ENCODE measurements at regions not wholly inside any gene's neighbourhood (a gene's known extent, or its start where the extent isn't known, plus 50 kb on each side); places are given as distances from the start of the nearest gene placed in this dataset.
A peak's percentile ranks its signal among the peaks of the same experiment; 100 is the strongest.

DNA sequence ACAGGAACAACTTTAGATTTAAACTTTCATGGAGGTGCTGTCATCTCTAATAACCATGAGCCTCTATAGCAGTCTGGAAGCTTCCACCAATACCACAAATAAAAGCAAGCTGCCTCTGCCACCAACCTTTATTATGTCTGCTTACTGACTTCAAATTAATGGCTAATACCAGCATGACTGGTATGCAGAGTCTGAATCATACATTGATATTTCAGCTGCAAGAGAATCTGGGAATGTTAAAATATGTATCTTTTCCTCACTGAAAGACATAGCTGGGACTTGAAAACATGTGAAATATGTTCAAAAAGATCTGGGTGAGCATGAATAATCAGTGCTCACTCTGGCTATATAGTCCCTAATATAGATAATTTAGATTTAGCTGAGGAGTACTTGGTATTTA is 488.6 kb downstream of the CDH8 start (continued):
- TF ChIP-seq, protein P1, sequence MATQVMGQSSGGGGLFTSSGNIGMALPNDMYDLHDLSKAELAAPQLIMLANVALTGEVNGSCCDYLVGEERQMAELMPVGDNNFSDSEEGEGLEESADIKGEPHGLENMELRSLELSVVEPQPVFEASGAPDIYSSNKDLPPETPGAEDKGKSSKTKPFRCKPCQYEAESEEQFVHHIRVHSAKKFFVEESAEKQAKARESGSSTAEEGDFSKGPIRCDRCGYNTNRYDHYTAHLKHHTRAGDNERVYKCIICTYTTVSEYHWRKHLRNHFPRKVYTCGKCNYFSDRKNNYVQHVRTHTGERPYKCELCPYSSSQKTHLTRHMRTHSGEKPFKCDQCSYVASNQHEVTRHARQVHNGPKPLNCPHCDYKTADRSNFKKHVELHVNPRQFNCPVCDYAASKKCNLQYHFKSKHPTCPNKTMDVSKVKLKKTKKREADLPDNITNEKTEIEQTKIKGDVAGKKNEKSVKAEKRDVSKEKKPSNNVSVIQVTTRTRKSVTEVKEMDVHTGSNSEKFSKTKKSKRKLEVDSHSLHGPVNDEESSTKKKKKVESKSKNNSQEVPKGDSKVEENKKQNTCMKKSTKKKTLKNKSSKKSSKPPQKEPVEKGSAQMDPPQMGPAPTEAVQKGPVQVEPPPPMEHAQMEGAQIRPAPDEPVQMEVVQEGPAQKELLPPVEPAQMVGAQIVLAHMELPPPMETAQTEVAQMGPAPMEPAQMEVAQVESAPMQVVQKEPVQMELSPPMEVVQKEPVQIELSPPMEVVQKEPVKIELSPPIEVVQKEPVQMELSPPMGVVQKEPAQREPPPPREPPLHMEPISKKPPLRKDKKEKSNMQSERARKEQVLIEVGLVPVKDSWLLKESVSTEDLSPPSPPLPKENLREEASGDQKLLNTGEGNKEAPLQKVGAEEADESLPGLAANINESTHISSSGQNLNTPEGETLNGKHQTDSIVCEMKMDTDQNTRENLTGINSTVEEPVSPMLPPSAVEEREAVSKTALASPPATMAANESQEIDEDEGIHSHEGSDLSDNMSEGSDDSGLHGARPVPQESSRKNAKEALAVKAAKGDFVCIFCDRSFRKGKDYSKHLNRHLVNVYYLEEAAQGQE (IDR thresholded peaks at IDR 0.05) = no peak
- TF ChIP-seq JUN (IDR thresholded peaks at IDR 0.05) = no peak

DNA sequence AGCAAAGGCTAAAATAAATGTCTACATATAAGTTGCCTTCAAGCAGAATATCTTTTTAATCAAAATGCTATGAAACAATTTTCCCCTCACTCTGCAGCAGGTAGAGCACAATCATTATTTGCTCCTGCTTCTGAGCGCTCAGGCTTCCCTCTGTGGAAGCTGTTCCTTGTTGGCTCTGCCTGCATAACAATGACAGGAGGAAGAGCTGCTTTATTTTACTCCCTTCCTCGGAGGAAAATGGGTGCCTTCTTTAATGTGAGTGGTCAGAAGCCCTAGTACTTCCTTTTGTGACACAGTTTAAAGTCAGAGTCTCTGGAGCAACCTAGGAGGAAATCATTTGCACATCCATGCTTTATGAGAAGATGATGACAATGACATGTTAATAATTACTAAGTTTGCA is 492.1 kb downstream of the CDH8 start:
- ChIA-PET POLR2A (no interaction called here), CTCF (no interaction called here)
- Histone ChIP-seq H3K9me3 (no peaks in the 10 kb centered on the region), H3K4me1 (no peaks in the 10 kb centered on the region), H3K4me2 (no peak overlapping the region), H3K4me3 (no peak overlapping the region), H3K27ac (no peak overlapping the region)
- ATAC-seq (no peak), FAIRE-seq (no peak), DNase-seq (ENCODE audit: low read depth in 1 of 2, low spot score in 1 of 2) (no peak)
- WGBS (ENCODE audit: missing lambda C conversion rate) = 0% methylated on average over 2 of the region's 2 CpGs
- TF ChIP-seq CHD2 (IDR thresholded peaks at IDR 0.05; ENCODE audit: low read length, partially characterized antibody) (no peak), NFE2L2 (conservative IDR thresholded peaks at IDR 0.05; ENCODE audit: low read length) (no peak), MAZ (IDR thresholded peaks at IDR 0.05; ENCODE audit: borderline replicate concordance, low read depth, low read length) (no peak), RFX5 (IDR thresholded peaks at IDR 0.05) (no peak), SREBF2 (IDR thresholded peaks at IDR 0.05) (no peak), ZNF302 (CRISPR knock-in tag; IDR thresholded peaks at IDR 0.05) (no peak), RCOR1 (IDR thresholded peaks at IDR 0.05; ENCODE audit: low read depth, low read length) (no peak), RNF2 (IDR thresholded peaks at IDR 0.05; ENCODE audit: borderline replicate concordance, low read depth) (no peak), CBX8 (IDR thresholded peaks at IDR 0.05) (no peak)

DNA sequence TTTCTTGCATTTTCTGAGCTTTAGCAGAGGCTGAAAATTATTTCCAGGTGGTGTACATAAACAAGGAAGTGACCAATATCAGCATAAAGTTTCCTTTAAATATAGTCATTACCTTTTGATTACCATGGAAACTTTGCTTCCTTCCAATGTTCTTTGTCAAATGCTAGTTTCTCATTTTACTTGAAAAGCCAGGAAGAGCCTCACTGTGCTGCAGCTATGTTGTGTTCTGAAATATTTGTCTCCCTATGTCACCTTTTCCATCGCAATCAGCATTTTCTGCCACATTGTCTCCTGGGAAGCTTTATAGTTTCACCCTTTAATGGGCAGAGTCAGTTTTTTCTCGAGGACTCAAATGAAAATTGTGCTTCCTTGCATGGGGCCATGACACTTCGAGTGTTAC is 496.0 kb downstream of the CDH8 start:
- Histone ChIP-seq H3K4me1 (no peaks in the 10 kb centered on the region), H3K4me2 (no peak overlapping the region), H3K27ac (no peak overlapping the region), H3K4me3 (no peak overlapping the region), H3K9me3 (no peaks in the 10 kb centered on the region)
- CTCF ChIA-PET = interaction anchor here (0.7 to 0.9 kb wide), 2 partner anchors 54 to 519 kb away, joined by 3 read pairs; no protein-coding TSS in a partner anchor
- DNase-seq (ENCODE audit: low read depth in 1 of 2, low spot score in 1 of 2) (no peak), FAIRE-seq (no peak), ATAC-seq (no peak)
- WGBS (ENCODE audit: missing lambda C conversion rate) = 3% methylated on average over 3 of the region's 3 CpGs
- POLR2A ChIA-PET = no interaction called here
- TF ChIP-seq FOXS1 (CRISPR knock-in tag; IDR thresholded peaks at IDR 0.05) = no peak
- TF ChIP-seq CBX2 (IDR thresholded peaks at IDR 0.05; ENCODE audit: borderline replicate concordance, low read depth) = no peak
- TF ChIP-seq NPAS2 (CRISPR knock-in tag; IDR thresholded peaks at IDR 0.05; ENCODE audit: borderline replicate concordance) = no peak

DNA sequence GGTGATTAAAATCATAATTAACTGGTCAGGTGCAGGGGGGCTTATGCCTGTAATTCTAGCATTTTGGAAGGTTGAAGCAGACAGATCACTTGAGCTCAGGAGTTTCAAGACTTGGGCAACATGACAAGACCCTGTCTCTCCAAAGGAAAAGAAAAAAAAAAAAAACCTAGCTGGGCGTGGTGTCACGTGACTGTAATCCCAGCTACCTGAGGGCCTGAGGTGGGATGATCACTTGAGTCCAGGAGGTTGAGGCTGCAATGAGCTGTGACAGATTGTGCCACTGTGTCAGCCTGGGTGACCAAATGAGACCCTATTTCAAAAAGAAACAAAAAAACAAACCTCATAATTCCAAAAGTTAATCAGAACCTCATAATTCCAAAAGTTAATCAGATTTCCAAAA is 505.5 kb downstream of the CDH8 start:
- no peaks in the 10 kb centered on the region for H3K9me3 ChIP-seq
- no peaks in the 10 kb centered on the region for H3K4me1 ChIP-seq
- no peak overlapping the region for H3K4me3 ChIP-seq
- no peak for TF ChIP-seq NR3C1 (IDR thresholded peaks at IDR 0.05)
- no peak for TF ChIP-seq ZC3H11A (IDR thresholded peaks at IDR 0.05)
- no peak for TF ChIP-seq FOSB (CRISPR knock-in tag; IDR thresholded peaks at IDR 0.05)
- TF ChIP-seq HDAC2 (IDR thresholded peaks at IDR 0.05) = no peak
- no peak for TF ChIP-seq ESRRA (IDR thresholded peaks at IDR 0.05; ENCODE audit: borderline replicate concordance, low read length)
- TF ChIP-seq, protein P2, sequence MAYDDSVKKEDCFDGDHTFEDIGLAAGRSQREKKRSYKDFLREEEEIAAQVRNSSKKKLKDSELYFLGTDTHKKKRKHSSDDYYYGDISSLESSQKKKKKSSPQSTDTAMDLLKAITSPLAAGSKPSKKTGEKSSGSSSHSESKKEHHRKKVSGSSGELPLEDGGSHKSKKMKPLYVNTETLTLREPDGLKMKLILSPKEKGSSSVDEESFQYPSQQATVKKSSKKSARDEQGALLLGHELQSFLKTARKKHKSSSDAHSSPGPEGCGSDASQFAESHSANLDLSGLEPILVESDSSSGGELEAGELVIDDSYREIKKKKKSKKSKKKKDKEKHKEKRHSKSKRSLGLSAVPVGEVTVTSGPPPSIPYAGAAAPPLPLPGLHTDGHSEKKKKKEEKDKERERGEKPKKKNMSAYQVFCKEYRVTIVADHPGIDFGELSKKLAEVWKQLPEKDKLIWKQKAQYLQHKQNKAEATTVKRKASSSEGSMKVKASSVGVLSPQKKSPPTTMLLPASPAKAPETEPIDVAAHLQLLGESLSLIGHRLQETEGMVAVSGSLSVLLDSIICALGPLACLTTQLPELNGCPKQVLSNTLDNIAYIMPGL (CRISPR knock-in tag; IDR thresholded peaks at IDR 0.05; ENCODE audit: borderline replicate concordance) = no peak
- no peak for TF ChIP-seq JUN (IDR thresholded peaks at IDR 0.05)
- TF ChIP-seq, protein P3, sequence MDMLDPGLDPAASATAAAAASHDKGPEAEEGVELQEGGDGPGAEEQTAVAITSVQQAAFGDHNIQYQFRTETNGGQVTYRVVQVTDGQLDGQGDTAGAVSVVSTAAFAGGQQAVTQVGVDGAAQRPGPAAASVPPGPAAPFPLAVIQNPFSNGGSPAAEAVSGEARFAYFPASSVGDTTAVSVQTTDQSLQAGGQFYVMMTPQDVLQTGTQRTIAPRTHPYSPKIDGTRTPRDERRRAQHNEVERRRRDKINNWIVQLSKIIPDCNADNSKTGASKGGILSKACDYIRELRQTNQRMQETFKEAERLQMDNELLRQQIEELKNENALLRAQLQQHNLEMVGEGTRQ (IDR thresholded peaks at IDR 0.05) = 0 out of 2 replicates have a peak, but pooled peaks have one; percentile 18
- TF ChIP-seq MYC (IDR thresholded peaks at IDR 0.05; ENCODE audit: borderline replicate concordance, low read length) = no peak
- FAIRE-seq (no peak), ATAC-seq (no peak), DNase-seq (ENCODE audit: low read depth in 1 of 2, low spot score in 1 of 2) (no peak)
- WGBS (ENCODE audit: missing lambda C conversion rate) = 2% methylated on average over 2 of the region's 2 CpGs
- H3K27ac ChIP-seq = no peak overlapping the region
- H3K4me2 ChIP-seq = no peak overlapping the region
- POLR2A ChIA-PET = no interaction called here
- CTCF ChIA-PET = no interaction called here
